ENCODE measurements at regions not wholly inside any gene's neighbourhood (a gene's known extent, or its start where the extent isn't known, plus 50 kb on each side); places are given as distances from the start of the nearest gene placed in this dataset.

GRCh38 chr13:75102001-75102716 is 379.8 kb downstream of the TBC1D4 start:
- DNase-seq (ENCODE audit: low read depth, low spot score) = no peak
- ChIA-PET CTCF (no interaction called here), POLR2A (no interaction called here)
- TF ChIP-seq CTCF (IDR thresholded peaks at IDR 0.05; ENCODE audit: insufficient read depth, low read length, missing control alignments) = no peak
- H3K4me3 ChIP-seq (ENCODE audit: low read depth, low read length) = no peak overlapping the region

GRCh38 chr13:75101348-75101747 is 380.6 kb downstream of the TBC1D4 start:
- CTCF ChIA-PET = no interaction called here
- no peak overlapping the region for H3K4me3 ChIP-seq (ENCODE audit: low read depth, low read length)
- DNase-seq (ENCODE audit: low read depth, low spot score) = no peak
- POLR2A ChIA-PET = no interaction called here
- no peak for TF ChIP-seq CTCF (IDR thresholded peaks at IDR 0.05; ENCODE audit: insufficient read depth, low read length, missing control alignments)

- no peak for DNase-seq (ENCODE audit: low read depth, low spot score)
- CTCF ChIA-PET = no interaction called here
- TF ChIP-seq CTCF (IDR thresholded peaks at IDR 0.05; ENCODE audit: insufficient read depth, low read length, missing control alignments) = no peak
- POLR2A ChIA-PET = no interaction called here
- no peak overlapping the region for H3K4me3 ChIP-seq (ENCODE audit: low read depth, low read length)
Measured at GRCh38 chr13:75092143-75092542, 389.8 kb downstream of the TBC1D4 start.

- no peak overlapping the region for H3K4me3 ChIP-seq (ENCODE audit: low read depth, low read length)
- CTCF ChIA-PET = no interaction called here
- DNase-seq (ENCODE audit: low read depth, low spot score) = no peak
- POLR2A ChIA-PET = no interaction called here
- TF ChIP-seq CTCF (IDR thresholded peaks at IDR 0.05; ENCODE audit: insufficient read depth, low read length, missing control alignments) = no peak
Measured at GRCh38 chr13:75091718-75092117, 390.3 kb downstream of the TBC1D4 start.

- no peak for TF ChIP-seq CTCF (IDR thresholded peaks at IDR 0.05; ENCODE audit: insufficient read depth, low read length, missing control alignments)
- H3K4me3 ChIP-seq (ENCODE audit: low read depth, low read length) = no peak overlapping the region
- POLR2A ChIA-PET = no interaction called here
- no peak for DNase-seq (ENCODE audit: low read depth, low spot score)
- CTCF ChIA-PET = no interaction called here
Measured at GRCh38 chr13:75090872-75091615, 390.9 kb downstream of the TBC1D4 start.

- CTCF ChIA-PET = no interaction called here
- DNase-seq (ENCODE audit: low read depth, low spot score) = no peak
- POLR2A ChIA-PET = no interaction called here
- TF ChIP-seq CTCF (IDR thresholded peaks at IDR 0.05; ENCODE audit: insufficient read depth, low read length, missing control alignments) = no peak
- no peak overlapping the region for H3K4me3 ChIP-seq (ENCODE audit: low read depth, low read length)
Measured at GRCh38 chr13:75088915-75089314, 393.1 kb downstream of the TBC1D4 start.

Measured in AG04449 (cell line).